HEK293 (cell line): ENCODE measurements at regions not wholly inside any gene's neighbourhood (a gene's known extent, or its start where the extent isn't known, plus 50 kb on each side); places are given as distances from the start of the nearest gene placed in this dataset.

ENCODE experiments used
- CTCF ChIA-PET: fragments of 350-600 bp; formaldehyde crosslinking; extraction: SDS; loops from one replicate; lab custom pipeline; 2021; ENCODE audit warnings: antibody characterized with exemption; lab: Yijun Ruan, JAX
- POLR2A ChIA-PET: fragments of 300-600 bp; formaldehyde crosslinking; extraction: SDS; loops from one replicate; lab custom pipeline; 2020; ENCODE audit warnings: antibody characterized with exemption, inconsistent platforms; lab: Yijun Ruan, JAX
- H3K27ac ChIP-seq: fragments of 200-500 bp; sonication (Bioruptor generic); 2 replicates; pipeline ENCODE4 v1.5.1; 2014; ENCODE audit warnings: low read depth, low read length, control low read depth, inconsistent platforms; ENCODE audit errors: extremely low read depth
- H3K36me3 ChIP-seq, 2 experiments: fragments of 200-500 bp in 1 of 2; sonication (Bioruptor generic) in 1 of 2; 1 replicate in 1 of 2; 2 replicates in 1 of 2; pipeline ENCODE4 v1.5.1; 2014 to 2017; ENCODE audit warnings: inconsistent platforms in 2 of 2, low read length in 2 of 2; ENCODE audit not compliant: control insufficient read depth in 2 of 2, insufficient read depth in 1 of 2
- H3K4me1 ChIP-seq: fragments of 200-500 bp; sonication (Bioruptor generic); 2 replicates; pipeline ENCODE4 v1.5.1; 2014; ENCODE audit warnings: mild to moderate bottlenecking, low read length, inconsistent platforms; ENCODE audit not compliant: control insufficient read depth, insufficient read depth
- H3K4me3 ChIP-seq: 2 replicates; pipeline ENCODE4 v1.5.1; 2011; ENCODE audit warnings: low read depth, mild to moderate bottlenecking, control low read depth, low read length, moderate library complexity
- H3K9me3 ChIP-seq: fragments of 200-500 bp; sonication (Bioruptor generic); 2 replicates; pipeline ENCODE4 v1.5.1; 2014; ENCODE audit warnings: low read depth, low read length, inconsistent platforms; ENCODE audit not compliant: control insufficient read depth, insufficient read depth
- BCL11A ChIP-seq: fragments of 450-650 bp; formaldehyde crosslinking; IDR thresholded peaks from 2 replicates; pipeline ENCODE4 v1.5.1; 2016; ENCODE audit warnings: low read depth, missing biosample characterization, missing genetic modification characterization
- CTCF ChIP-seq: fragments of 450-650 bp; formaldehyde crosslinking; IDR thresholded peaks from 2 replicates; pipeline ENCODE4 v1.5.1; 2016; ENCODE audit warnings: missing biosample characterization, missing genetic modification characterization
- GLI2 ChIP-seq: fragments of 450-650 bp; formaldehyde crosslinking; IDR thresholded peaks from 2 replicates; pipeline ENCODE4; 2017; ENCODE audit warnings: missing biosample characterization, missing genetic modification characterization, low read depth, borderline replicate concordance
- GLIS2 ChIP-seq: fragments of 450-650 bp; formaldehyde crosslinking; IDR thresholded peaks from 2 replicates; pipeline ENCODE4 v1.5.1; 2016; ENCODE audit warnings: missing biosample characterization, missing genetic modification characterization
- HOXA7 ChIP-seq: sonication (generic); formaldehyde crosslinking; IDR thresholded peaks from 2 replicates; pipeline ENCODE4 v1.8.1; 2022; ENCODE audit warnings: missing genetic modification reagents, borderline replicate concordance
- HOXC10 ChIP-seq: sonication (generic); formaldehyde crosslinking; IDR thresholded peaks from 2 replicates; pipeline ENCODE4 v1.8.1; 2023; ENCODE audit warnings: mild to moderate bottlenecking, missing genetic modification reagents
- KLF1 ChIP-seq: fragments of 450-650 bp; formaldehyde crosslinking; IDR thresholded peaks from 2 replicates; pipeline ENCODE4 v1.5.1; 2016; ENCODE audit warnings: missing biosample characterization, missing genetic modification characterization
- OSR2 ChIP-seq: fragments of 450-650 bp; formaldehyde crosslinking; IDR thresholded peaks from 2 replicates; pipeline ENCODE4 v1.5.1; 2016; ENCODE audit warnings: missing biosample characterization, missing genetic modification characterization
- TRIM28 ChIP-seq: IDR thresholded peaks from 2 replicates; pipeline ENCODE4 v1.6.1; 2011; ENCODE audit warnings: low read length, control low read depth, borderline replicate concordance
- WT1 ChIP-seq: fragments of 450-650 bp; formaldehyde crosslinking; IDR thresholded peaks from 2 replicates; pipeline ENCODE4 v1.5.1; 2016; ENCODE audit warnings: missing biosample characterization, missing genetic modification characterization
- ZBTB7A ChIP-seq: fragments of 450-650 bp; formaldehyde crosslinking; IDR thresholded peaks from 2 replicates; pipeline ENCODE4 v1.5.1; 2016; ENCODE audit warnings: low read depth, missing biosample characterization, missing genetic modification characterization
- ZBTB8A ChIP-seq: fragments of 450-650 bp; formaldehyde crosslinking; IDR thresholded peaks from 2 replicates; pipeline ENCODE4 v1.5.1; 2016; ENCODE audit warnings: missing biosample characterization, missing genetic modification characterization
- ZNF132 ChIP-seq: fragments of 450-650 bp; formaldehyde crosslinking; IDR thresholded peaks from 2 replicates; pipeline ENCODE4 v1.5.1; 2017; ENCODE audit warnings: missing biosample characterization, missing genetic modification characterization, borderline replicate concordance
- ZNF16 ChIP-seq: fragments of 450-650 bp; formaldehyde crosslinking; IDR thresholded peaks from 2 replicates; pipeline ENCODE4 v1.5.1; 2016; ENCODE audit warnings: low read depth, missing biosample characterization, missing genetic modification characterization
- ZNF175 ChIP-seq: fragments of 450-650 bp; formaldehyde crosslinking; IDR thresholded peaks from 2 replicates; pipeline ENCODE4 v1.5.1; 2016; ENCODE audit warnings: missing biosample characterization, missing genetic modification characterization
- ZNF184 ChIP-seq: fragments of 450-650 bp; IDR thresholded peaks from 2 replicates; pipeline ENCODE4 v1.5.1; 2018; ENCODE audit warnings: missing biosample characterization, mild to moderate bottlenecking, missing genetic modification characterization
- ZNF248 ChIP-seq: fragments of 450-650 bp; formaldehyde crosslinking; IDR thresholded peaks from 2 replicates; pipeline ENCODE4 v1.5.1; 2017; ENCODE audit warnings: missing biosample characterization, missing genetic modification characterization
- ZNF274 ChIP-seq, 2 experiments: fragments of 200-500 bp in 1 of 2; fragments of 450-650 bp in 1 of 2; sonication (Bioruptor generic) in 1 of 2; formaldehyde crosslinking in 1 of 2; IDR thresholded peaks; 2 replicates each; pipeline versions ENCODE4 v1.5.1 to v1.6.1; 2014 to 2016; ENCODE audit warnings: borderline replicate concordance in 1 of 2, inconsistent platforms in 1 of 2, low read length in 1 of 2, missing biosample characterization in 1 of 2, missing genetic modification characterization in 1 of 2
- ZNF292 ChIP-seq: fragments of 450-650 bp; formaldehyde crosslinking; IDR thresholded peaks from 2 replicates; pipeline ENCODE4 v1.5.1; 2016; ENCODE audit warnings: low read depth, missing biosample characterization, missing genetic modification characterization, borderline replicate concordance
- ZNF366 ChIP-seq: fragments of 450-650 bp; formaldehyde crosslinking; conservative IDR thresholded peaks from 2 replicates; pipeline ENCODE4 v1.5.1; 2016; ENCODE audit warnings: missing biosample characterization, missing genetic modification characterization
- ZNF394 ChIP-seq: fragments of 450-650 bp; formaldehyde crosslinking; IDR thresholded peaks from 2 replicates; pipeline ENCODE4 v1.5.1; 2016; ENCODE audit warnings: missing biosample characterization, missing genetic modification characterization, mild to moderate bottlenecking, moderate library complexity, borderline replicate concordance
- ZNF416 ChIP-seq: fragments of 450-650 bp; formaldehyde crosslinking; IDR thresholded peaks from 2 replicates; pipeline ENCODE4 v1.5.1; 2016; ENCODE audit warnings: missing biosample characterization, missing genetic modification characterization
- ZNF423 ChIP-seq: fragments of 450-650 bp; formaldehyde crosslinking; IDR thresholded peaks from 2 replicates; pipeline ENCODE4 v1.5.1; 2016; ENCODE audit warnings: missing biosample characterization, missing genetic modification characterization
- ZNF426 ChIP-seq: fragments of 450-650 bp; formaldehyde crosslinking; IDR thresholded peaks from 2 replicates; pipeline ENCODE4 v1.5.1; 2017; ENCODE audit warnings: missing biosample characterization, missing genetic modification characterization, mild to moderate bottlenecking, inconsistent platforms, moderate library complexity
- ZNF558 ChIP-seq: fragments of 450-650 bp; formaldehyde crosslinking; IDR thresholded peaks from 2 replicates; pipeline ENCODE4 v1.5.1; 2016; ENCODE audit warnings: missing biosample characterization, missing genetic modification characterization
- ZNF600 ChIP-seq: fragments of 450-650 bp; formaldehyde crosslinking; IDR thresholded peaks from 2 replicates; pipeline ENCODE4 v1.5.1; 2016; ENCODE audit warnings: missing biosample characterization, missing genetic modification characterization
- ZNF664 ChIP-seq: fragments of 450-650 bp; formaldehyde crosslinking; IDR thresholded peaks from 2 replicates; pipeline ENCODE4 v1.5.1; 2016; ENCODE audit warnings: missing biosample characterization, missing genetic modification characterization
- TF ChIP-seq, protein P1 (sequence below): fragments of 450-650 bp; formaldehyde crosslinking; IDR thresholded peaks from 2 replicates; pipeline ENCODE4 v1.5.1; 2016; ENCODE audit warnings: missing biosample characterization, missing genetic modification characterization
- TF ChIP-seq, protein P2 (sequence below): fragments of 450-650 bp; formaldehyde crosslinking; IDR thresholded peaks from 2 replicates; pipeline ENCODE4 v1.5.1; 2017; ENCODE audit warnings: missing biosample characterization, mild to moderate bottlenecking, missing genetic modification characterization, moderate library complexity
- TF ChIP-seq, protein P3 (sequence below): fragments of 450-650 bp; formaldehyde crosslinking; IDR thresholded peaks from 2 replicates; pipeline ENCODE4 v1.5.1; 2016; ENCODE audit warnings: missing biosample characterization, missing genetic modification characterization

GRCh38 chr4:97468272-97468671 lies 675.0 kb downstream of the STPG2 start (continued):
- no peak for TF ChIP-seq ZNF248 (tag by site-specific recombination)
- TF ChIP-seq, protein P1, sequence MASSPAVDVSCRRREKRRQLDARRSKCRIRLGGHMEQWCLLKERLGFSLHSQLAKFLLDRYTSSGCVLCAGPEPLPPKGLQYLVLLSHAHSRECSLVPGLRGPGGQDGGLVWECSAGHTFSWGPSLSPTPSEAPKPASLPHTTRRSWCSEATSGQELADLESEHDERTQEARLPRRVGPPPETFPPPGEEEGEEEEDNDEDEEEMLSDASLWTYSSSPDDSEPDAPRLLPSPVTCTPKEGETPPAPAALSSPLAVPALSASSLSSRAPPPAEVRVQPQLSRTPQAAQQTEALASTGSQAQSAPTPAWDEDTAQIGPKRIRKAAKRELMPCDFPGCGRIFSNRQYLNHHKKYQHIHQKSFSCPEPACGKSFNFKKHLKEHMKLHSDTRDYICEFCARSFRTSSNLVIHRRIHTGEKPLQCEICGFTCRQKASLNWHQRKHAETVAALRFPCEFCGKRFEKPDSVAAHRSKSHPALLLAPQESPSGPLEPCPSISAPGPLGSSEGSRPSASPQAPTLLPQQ (tag by site-specific recombination), result no peak
- TF ChIP-seq CTCF (tag by site-specific recombination), result no peak
- TF ChIP-seq TRIM28, result no peak
- no peak for TF ChIP-seq HOXA7 (CRISPR knock-in tag)
- TF ChIP-seq, protein P2, sequence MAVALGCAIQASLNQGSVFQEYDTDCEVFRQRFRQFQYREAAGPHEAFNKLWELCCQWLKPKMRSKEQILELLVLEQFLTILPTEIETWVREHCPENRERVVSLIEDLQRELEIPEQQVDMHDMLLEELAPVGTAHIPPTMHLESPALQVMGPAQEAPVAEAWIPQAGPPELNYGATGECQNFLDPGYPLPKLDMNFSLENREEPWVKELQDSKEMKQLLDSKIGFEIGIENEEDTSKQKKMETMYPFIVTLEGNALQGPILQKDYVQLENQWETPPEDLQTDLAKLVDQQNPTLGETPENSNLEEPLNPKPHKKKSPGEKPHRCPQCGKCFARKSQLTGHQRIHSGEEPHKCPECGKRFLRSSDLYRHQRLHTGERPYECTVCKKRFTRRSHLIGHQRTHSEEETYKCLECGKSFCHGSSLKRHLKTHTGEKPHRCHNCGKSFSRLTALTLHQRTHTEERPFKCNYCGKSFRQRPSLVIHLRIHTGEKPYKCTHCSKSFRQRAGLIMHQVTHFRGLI (tag by site-specific recombination), result no peak
- TF ChIP-seq ZNF394 (tag by site-specific recombination), result no peak
- no peak for TF ChIP-seq ZNF16 (tag by site-specific recombination)
- no peak for TF ChIP-seq ZNF184
- TF ChIP-seq, all 188 proteins: peak for 0

GRCh38 chr4:97475621-97476020 lies 667.7 kb downstream of the STPG2 start:
- POLR2A ChIA-PET, result no interaction called here
- no peaks in the 10 kb centered on the region for H3K9me3 ChIP-seq
- TF ChIP-seq ZNF175 (no peak), ZNF423 (no peak), ZNF600 (tag by site-specific recombination) (no peak), GLI2 (tag by site-specific recombination) (no peak), ZNF416 (no peak), ZBTB8A (tag by site-specific recombination) (no peak), ZNF366 (no peak), ZNF426 (tag by site-specific recombination) (no peak)
- TF ChIP-seq, all 188 proteins: peak for 0
- CTCF ChIA-PET, result no interaction called here
- H3K4me3 ChIP-seq, result no peak overlapping the region
- H3K36me3 ChIP-seq, result no peaks in the 10 kb centered on the region
- no peak overlapping the region for H3K27ac ChIP-seq
- no peaks in the 10 kb centered on the region for H3K4me1 ChIP-seq

DNA sequence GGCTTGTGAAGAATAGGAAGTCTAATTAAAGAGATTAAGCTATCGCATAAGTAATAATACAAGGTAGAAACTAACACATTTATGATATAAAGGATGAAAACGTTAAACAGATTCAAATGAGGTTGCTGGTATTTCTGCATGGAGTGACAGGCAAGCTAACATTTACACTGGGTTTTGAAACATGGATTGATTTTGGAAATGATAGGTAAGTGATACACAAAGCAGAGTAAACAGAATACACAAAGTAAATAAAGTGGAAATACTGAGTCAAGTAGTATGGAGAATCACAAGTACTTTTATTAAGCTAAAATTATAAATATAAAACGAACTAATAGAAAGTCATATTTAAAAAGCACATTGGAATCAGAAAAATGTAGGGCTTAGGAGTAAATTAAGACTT lies 665.3 kb downstream of the STPG2 start:
- H3K27ac ChIP-seq, result no peak overlapping the region
- ChIA-PET POLR2A (no interaction called here), CTCF (no interaction called here)
- no peaks in the 10 kb centered on the region for H3K9me3 ChIP-seq
- no peaks in the 10 kb centered on the region for H3K4me1 ChIP-seq
- H3K36me3 ChIP-seq, result no peaks in the 10 kb centered on the region
- no peak overlapping the region for H3K4me3 ChIP-seq
- TF ChIP-seq ZNF292 (no peak), ZNF274 (IDR thresholded peaks at IDR 0.05; ENCODE audit: low read length) (no peak), ZNF274 (tag by site-specific recombination; IDR thresholded peaks at IDR 0.05; ENCODE audit: borderline replicate concordance) (no peak), ZNF558 (tag by site-specific recombination) (no peak), ZNF132 (tag by site-specific recombination) (no peak), GLIS2 (tag by site-specific recombination) (no peak), ZNF184 (no peak), ZBTB7A (tag by site-specific recombination) (no peak), KLF1 (tag by site-specific recombination) (no peak), ZNF664 (tag by site-specific recombination) (no peak), OSR2 (tag by site-specific recombination) (no peak), WT1 (tag by site-specific recombination) (no peak), HOXC10 (CRISPR knock-in tag) (no peak), ZNF394 (tag by site-specific recombination) (no peak), BCL11A (no peak)
- TF ChIP-seq, protein P3, sequence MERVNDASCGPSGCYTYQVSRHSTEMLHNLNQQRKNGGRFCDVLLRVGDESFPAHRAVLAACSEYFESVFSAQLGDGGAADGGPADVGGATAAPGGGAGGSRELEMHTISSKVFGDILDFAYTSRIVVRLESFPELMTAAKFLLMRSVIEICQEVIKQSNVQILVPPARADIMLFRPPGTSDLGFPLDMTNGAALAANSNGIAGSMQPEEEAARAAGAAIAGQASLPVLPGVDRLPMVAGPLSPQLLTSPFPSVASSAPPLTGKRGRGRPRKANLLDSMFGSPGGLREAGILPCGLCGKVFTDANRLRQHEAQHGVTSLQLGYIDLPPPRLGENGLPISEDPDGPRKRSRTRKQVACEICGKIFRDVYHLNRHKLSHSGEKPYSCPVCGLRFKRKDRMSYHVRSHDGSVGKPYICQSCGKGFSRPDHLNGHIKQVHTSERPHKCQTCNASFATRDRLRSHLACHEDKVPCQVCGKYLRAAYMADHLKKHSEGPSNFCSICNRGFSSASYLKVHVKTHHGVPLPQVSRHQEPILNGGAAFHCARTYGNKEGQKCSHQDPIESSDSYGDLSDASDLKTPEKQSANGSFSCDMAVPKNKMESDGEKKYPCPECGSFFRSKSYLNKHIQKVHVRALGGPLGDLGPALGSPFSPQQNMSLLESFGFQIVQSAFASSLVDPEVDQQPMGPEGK (tag by site-specific recombination), result no peak
